ENCODE measurements at regions not wholly inside any gene's neighbourhood (a gene's known extent, or its start where the extent isn't known, plus 50 kb on each side); places are given as distances from the start of the nearest gene placed in this dataset.

DNA sequence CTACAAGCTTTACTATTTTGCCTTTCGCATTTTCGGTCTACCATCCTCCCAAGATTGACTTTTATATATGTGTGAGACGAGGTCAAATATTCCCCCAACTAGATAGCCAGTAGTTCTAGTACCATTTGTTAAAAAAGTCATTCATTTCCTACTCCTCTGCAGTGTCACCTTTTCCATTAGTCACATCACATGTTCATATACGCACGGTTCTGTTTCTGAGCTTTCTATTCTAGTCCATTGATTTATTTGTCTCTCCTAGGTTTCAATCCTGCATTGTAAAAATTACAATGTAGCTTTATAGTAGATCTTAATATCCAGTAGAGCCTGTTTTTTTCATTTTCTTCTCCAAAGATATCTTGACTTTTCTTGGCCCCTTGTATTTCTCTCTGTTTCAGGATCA is 528.7 kb upstream of the TRPC7 start:
- TF ChIP-seq POLR2A (IDR thresholded peaks at IDR 0.05) = no peak
- TF ChIP-seq CTCF (IDR thresholded peaks at IDR 0.05 in 4 of 5, conservative IDR thresholded peaks at IDR 0.05 in 1 of 5) = no peak
